ENCODE measurements at regions not wholly inside any gene's neighbourhood (a gene's known extent, or its start where the extent isn't known, plus 50 kb on each side); places are given as distances from the start of the nearest gene placed in this dataset.

- WGBS, 4 donors: 73 to 85% (median 79%) methylated on average over 3 of the region's 3 CpGs
- DNase-seq: peak in 1 of 7 donors; percentile 10
Measured at GRCh38 chr2:62596061-62596921, 90.3 kb upstream of the TMEM17 start.

GRCh38 chr2:62595474-62595873, 89.5 kb upstream of the TMEM17 start:
- no peak overlapping the region for H3K27ac ChIP-seq
- H3K4me3 ChIP-seq: no peak overlapping the region
- H3K4me1 ChIP-seq (replicated peaks in 1 of 2): peaks cover 0 to 13% of the 10 kb centered on the region in 2 donors
- no peak for DNase-seq
- TF ChIP-seq POLR2A (IDR thresholded peaks at IDR 0.05): no peak
- TF ChIP-seq, protein P1, sequence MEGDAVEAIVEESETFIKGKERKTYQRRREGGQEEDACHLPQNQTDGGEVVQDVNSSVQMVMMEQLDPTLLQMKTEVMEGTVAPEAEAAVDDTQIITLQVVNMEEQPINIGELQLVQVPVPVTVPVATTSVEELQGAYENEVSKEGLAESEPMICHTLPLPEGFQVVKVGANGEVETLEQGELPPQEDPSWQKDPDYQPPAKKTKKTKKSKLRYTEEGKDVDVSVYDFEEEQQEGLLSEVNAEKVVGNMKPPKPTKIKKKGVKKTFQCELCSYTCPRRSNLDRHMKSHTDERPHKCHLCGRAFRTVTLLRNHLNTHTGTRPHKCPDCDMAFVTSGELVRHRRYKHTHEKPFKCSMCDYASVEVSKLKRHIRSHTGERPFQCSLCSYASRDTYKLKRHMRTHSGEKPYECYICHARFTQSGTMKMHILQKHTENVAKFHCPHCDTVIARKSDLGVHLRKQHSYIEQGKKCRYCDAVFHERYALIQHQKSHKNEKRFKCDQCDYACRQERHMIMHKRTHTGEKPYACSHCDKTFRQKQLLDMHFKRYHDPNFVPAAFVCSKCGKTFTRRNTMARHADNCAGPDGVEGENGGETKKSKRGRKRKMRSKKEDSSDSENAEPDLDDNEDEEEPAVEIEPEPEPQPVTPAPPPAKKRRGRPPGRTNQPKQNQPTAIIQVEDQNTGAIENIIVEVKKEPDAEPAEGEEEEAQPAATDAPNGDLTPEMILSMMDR (IDR thresholded peaks at IDR 0.05): no peak
- no peaks in the 10 kb centered on the region for H3K36me3 ChIP-seq (replicated peaks in 1 of 2)
- intact Hi-C loops (cut with DNase I): no loop called here
- H3K9me3 ChIP-seq (replicated peaks in 1 of 3): no peaks in the 10 kb centered on the region
- 91 to 95% (median 95%) methylated on average over 3 of the region's 3 CpGs for WGBS, 4 donors
- no peaks in the 10 kb centered on the region for H3K27me3 ChIP-seq

More at GRCh38 chr2:62596061-62596921, 90.3 kb upstream of the TMEM17 start:
- H3K27me3 ChIP-seq: no peaks in the 10 kb centered on the region
- H3K36me3 ChIP-seq (replicated peaks in 1 of 2): no peaks in the 10 kb centered on the region
- H3K4me1 ChIP-seq (replicated peaks in 1 of 2): peaks cover 0 to 13% of the 10 kb centered on the region in 2 donors
- no peaks in the 10 kb centered on the region for H3K9me3 ChIP-seq (replicated peaks in 1 of 3)
- H3K27ac ChIP-seq: no peak overlapping the region
- H3K4me3 ChIP-seq: no peak overlapping the region
- intact Hi-C loops (cut with DNase I): no loop called here
- TF ChIP-seq, protein P1 (IDR thresholded peaks at IDR 0.05): no peak
- no peak for TF ChIP-seq POLR2A (IDR thresholded peaks at IDR 0.05)

DNA sequence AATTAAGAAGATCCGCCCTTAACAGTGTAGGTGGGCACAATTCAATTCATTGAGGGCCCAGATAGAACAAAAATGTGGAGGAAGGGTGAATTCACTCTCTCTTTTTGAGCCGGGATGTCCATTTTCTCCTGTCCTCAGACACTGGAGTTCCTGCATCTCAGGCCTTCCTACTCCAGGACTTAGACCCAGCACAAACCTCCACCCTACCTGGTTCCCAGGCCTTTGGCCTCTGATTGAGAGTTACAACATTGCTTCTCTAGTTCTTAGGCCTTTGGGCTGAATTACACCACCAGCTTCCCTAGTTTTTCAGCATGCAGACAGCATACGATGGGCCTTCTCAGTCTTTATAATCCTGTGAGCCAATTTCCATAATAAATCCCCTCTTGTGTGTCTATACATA, 87.8 kb upstream of the TMEM17 start:
- H3K4me3 ChIP-seq: no peak overlapping the region
- H3K4me1 ChIP-seq (replicated peaks in 1 of 2): peaks cover 0 to 13% of the 10 kb centered on the region in 2 donors
- intact Hi-C loops (cut with DNase I): no loop called here
- 88 to 99% (median 95%) methylated on average over 3 of the region's 3 CpGs for WGBS, 4 donors
- H3K27ac ChIP-seq: no peak overlapping the region
- H3K27me3 ChIP-seq: no peaks in the 10 kb centered on the region
- DNase-seq: no peak
- no peak for TF ChIP-seq POLR2A (IDR thresholded peaks at IDR 0.05)
- TF ChIP-seq, protein P1 (IDR thresholded peaks at IDR 0.05): no peak
- H3K36me3 ChIP-seq (replicated peaks in 1 of 2): no peaks in the 10 kb centered on the region
- no peaks in the 10 kb centered on the region for H3K9me3 ChIP-seq (replicated peaks in 1 of 3)

- Histone ChIP-seq H3K4me3 (no peak overlapping the region), H3K4me1 (replicated peaks in 1 of 2) (peaks cover 0 to 11% of the 10 kb centered on the region in 2 donors), H3K27me3 (no peaks in the 10 kb centered on the region), H3K9me3 (replicated peaks in 1 of 3) (no peaks in the 10 kb centered on the region), H3K27ac (no peak overlapping the region), H3K36me3 (replicated peaks in 1 of 2) (no peaks in the 10 kb centered on the region)
- TF ChIP-seq, protein P1 (IDR thresholded peaks at IDR 0.05): no peak
- no peak for TF ChIP-seq POLR2A (IDR thresholded peaks at IDR 0.05)
- DNase-seq: no peak
- WGBS, 4 donors: 53 to 74% (median 67%) methylated on average over 1 of the region's 1 CpG
- intact Hi-C loops (cut with DNase I): no loop called here
Measured at GRCh38 chr2:62591491-62591890, 85.5 kb upstream of the TMEM17 start.

Measured in adrenal gland (tissue), 9 donors.